KG1 (cell line): ENCODE measurements at regions not wholly inside any gene's neighbourhood (a gene's known extent, or its start where the extent isn't known, plus 50 kb on each side); places are given as distances from the start of the nearest gene placed in this dataset.

Experiments
- DNase-seq: peaks from one replicate; lab custom pipeline; 2025; lab: John Stamatoyannopoulos, UW

- DNase-seq: no peak
Observed at GRCh38 chr14:40903709-40904108, 703.0 kb upstream of the LRFN5 start.

- DNase-seq: no peak
Observed at GRCh38 chr14:40899435-40899834, 707.2 kb upstream of the LRFN5 start.

- DNase-seq: no peak
Observed at GRCh38 chr14:40894846-40895245, 711.8 kb upstream of the LRFN5 start.

- DNase-seq: no peak
Observed at GRCh38 chr14:40889126-40889525, 717.5 kb upstream of the LRFN5 start.

GRCh38 chr14:40887912-40888311 is 718.8 kb upstream of the LRFN5 start:
- DNase-seq: no peak

- DNase-seq: no peak
Observed at GRCh38 chr14:40870252-40870651, 736.4 kb upstream of the LRFN5 start.

GRCh38 chr14:40859055-40859454 is 747.6 kb upstream of the LRFN5 start:
- DNase-seq: no peak

GRCh38 chr14:40855343-40855742 is 751.3 kb upstream of the LRFN5 start:
- DNase-seq: no peak

- no peak for DNase-seq
Observed at GRCh38 chr14:40850191-40850590, 756.5 kb upstream of the LRFN5 start.

- DNase-seq: no peak
Observed at GRCh38 chr14:40847480-40847879, 759.2 kb upstream of the LRFN5 start.

- DNase-seq: no peak
Observed at GRCh38 chr14:40842816-40843215, 763.9 kb upstream of the LRFN5 start.

GRCh38 chr14:40841886-40842285 is 764.8 kb upstream of the LRFN5 start:
- no peak for DNase-seq

- DNase-seq: no peak
Observed at GRCh38 chr14:40838601-40839000, 768.1 kb upstream of the LRFN5 start.

- DNase-seq: no peak
Observed at GRCh38 chr14:40806471-40806870, 800.2 kb upstream of the LRFN5 start.

- DNase-seq: no peak
Observed at GRCh38 chr14:40796168-40796567, 810.5 kb upstream of the LRFN5 start.

- no peak for DNase-seq
Observed at GRCh38 chr14:40784860-40785259, 821.8 kb upstream of the LRFN5 start.

GRCh38 chr14:40762685-40763084 is 844.0 kb upstream of the LRFN5 start:
- DNase-seq: no peak

- DNase-seq: no peak
Observed at GRCh38 chr14:40762177-40762576, 844.5 kb upstream of the LRFN5 start.

- DNase-seq: no peak
Observed at GRCh38 chr14:40760704-40761103, 846.0 kb upstream of the LRFN5 start.

- DNase-seq: no peak
Observed at GRCh38 chr14:40758076-40758475, 848.6 kb upstream of the LRFN5 start.

- no peak for DNase-seq
Observed at GRCh38 chr14:40757376-40757950, 849.2 kb upstream of the LRFN5 start.

- no peak for DNase-seq
Observed at GRCh38 chr14:40733206-40733605, 873.5 kb upstream of the LRFN5 start.

- no peak for DNase-seq
Observed at GRCh38 chr14:40727107-40727506, 879.6 kb upstream of the LRFN5 start.

- no peak for DNase-seq
Observed at GRCh38 chr14:40713387-40713786, 893.3 kb upstream of the LRFN5 start.

GRCh38 chr14:40697231-40697630 is 909.4 kb upstream of the LRFN5 start:
- no peak for DNase-seq
